ENCODE measurements at regions not wholly inside any gene's neighbourhood (a gene's known extent, or its start where the extent isn't known, plus 50 kb on each side); places are given as distances from the start of the nearest gene placed in this dataset.
A peak's percentile ranks its signal among the peaks of the same experiment; 100 is the strongest.

DNA sequence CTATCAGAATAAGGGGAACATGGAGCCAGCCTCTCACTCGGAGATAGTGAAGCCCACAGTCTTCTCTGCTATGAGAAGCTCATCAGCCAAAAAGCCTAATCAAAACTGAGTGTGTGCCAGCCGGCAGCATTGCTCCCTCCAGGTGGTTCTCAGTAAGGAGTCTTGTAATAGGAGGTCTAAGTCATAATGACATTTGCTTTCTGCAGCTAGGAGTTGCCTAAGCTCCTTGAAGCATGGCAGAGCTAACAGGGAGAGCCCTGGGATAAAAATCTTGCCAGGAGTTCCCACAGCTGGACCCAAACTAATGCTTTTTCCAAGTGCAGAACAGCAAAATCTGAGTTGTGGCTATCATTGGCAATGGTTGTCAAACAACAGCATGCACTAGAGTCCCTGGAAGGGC lies 245.2 kb downstream of the SPATA18 start:
- Histone ChIP-seq H3K56ac (ENCODE audit: low read length) (no peak overlapping the region), H4K5ac (ENCODE audit: low read length) (no peak overlapping the region), H2BK5ac (ENCODE audit: low read length) (no peak overlapping the region), H3K36me3 (ENCODE audit: control insufficient read depth, insufficient read depth, low read length) (no peaks in the 10 kb centered on the region), H3K27me3 (ENCODE audit: insufficient read depth, low read length, poor library complexity) (no peaks in the 10 kb centered on the region), H3K27ac (ENCODE audit: low read depth, low read length) (no peak overlapping the region), H2BK15ac (replicated peaks; ENCODE audit: low read depth) (no peak overlapping the region), H3K79me2 (ENCODE audit: control insufficient read depth, insufficient read depth, low read length) (no peaks in the 10 kb centered on the region), H3K9ac (ENCODE audit: low read length) (no peak overlapping the region), H3K23ac (ENCODE audit: low read length) (no peak overlapping the region), H3K4me2 (ENCODE audit: low read length) (no peak overlapping the region), H2AK5ac (ENCODE audit: low read length) (no peak overlapping the region), H3K18ac (ENCODE audit: low read length) (no peak overlapping the region), H3K4me3 (ENCODE audit: low read length) (no peak overlapping the region), H3K79me1 (ENCODE audit: low read length) (no peaks in the 10 kb centered on the region), H3K4ac (ENCODE audit: low read depth, low read length) (no peak overlapping the region), H3K4me1 (ENCODE audit: control insufficient read depth, low read depth, low read length) (no peaks in the 10 kb centered on the region), H2BK120ac (ENCODE audit: low read depth, low read length) (no peak overlapping the region), H4K8ac (ENCODE audit: low read depth, low read length) (no peak overlapping the region)
- no CpG with 5 or more reads among the region's 2 CpGs for WGBS (ENCODE audit: extremely low coverage, insufficient coverage, low lambda C conversion rate)
- no peak for DNase-seq

DNA sequence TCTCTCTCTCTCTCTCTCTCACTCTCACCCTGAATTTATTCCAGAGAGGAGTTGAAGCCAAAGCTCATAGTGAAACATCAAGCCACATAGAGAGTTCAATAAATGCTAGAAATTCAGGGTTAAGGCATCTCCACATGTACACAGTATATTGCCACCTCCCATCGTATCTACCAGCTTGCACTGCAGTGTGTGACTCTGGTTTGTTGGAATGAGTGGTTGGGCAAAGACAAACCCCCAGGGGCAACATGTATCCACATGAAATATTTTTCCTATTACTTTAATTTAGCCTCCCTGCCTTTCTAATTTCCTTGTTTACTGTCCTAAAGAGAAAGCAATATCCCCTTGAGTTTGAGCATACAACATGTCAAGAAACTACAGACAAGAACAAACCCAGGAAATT lies 247.3 kb downstream of the SPATA18 start:
- no peaks in the 10 kb centered on the region for H3K36me3 ChIP-seq (ENCODE audit: control insufficient read depth, insufficient read depth, low read length)
- H3K18ac ChIP-seq (ENCODE audit: low read length), result no peak overlapping the region
- no peak overlapping the region for H3K56ac ChIP-seq (ENCODE audit: low read length)
- H3K27me3 ChIP-seq (ENCODE audit: insufficient read depth, low read length, poor library complexity), result no peaks in the 10 kb centered on the region
- H3K23ac ChIP-seq (ENCODE audit: low read length), result no peak overlapping the region
- no peak for DNase-seq
- no peak overlapping the region for H3K4ac ChIP-seq (ENCODE audit: low read depth, low read length)
- H3K27ac ChIP-seq (ENCODE audit: low read depth, low read length), result no peak overlapping the region
- no peak overlapping the region for H2BK5ac ChIP-seq (ENCODE audit: low read length)
- H3K9ac ChIP-seq (ENCODE audit: low read length), result no peak overlapping the region
- H4K5ac ChIP-seq (ENCODE audit: low read length), result no peak overlapping the region
- no peaks in the 10 kb centered on the region for H3K79me2 ChIP-seq (ENCODE audit: control insufficient read depth, insufficient read depth, low read length)
- no peak overlapping the region for H3K4me2 ChIP-seq (ENCODE audit: low read length)
- no peak overlapping the region for H3K4me3 ChIP-seq (ENCODE audit: low read length)
- H4K8ac ChIP-seq (ENCODE audit: low read depth, low read length), result no peak overlapping the region
- H2BK15ac ChIP-seq (replicated peaks; ENCODE audit: low read depth), result no peak overlapping the region
- no peaks in the 10 kb centered on the region for H3K4me1 ChIP-seq (ENCODE audit: control insufficient read depth, low read depth, low read length)
- no peak overlapping the region for H2AK5ac ChIP-seq (ENCODE audit: low read length)
- no peaks in the 10 kb centered on the region for H3K79me1 ChIP-seq (ENCODE audit: low read length)
- H2BK120ac ChIP-seq (ENCODE audit: low read depth, low read length), result no peak overlapping the region
- WGBS (ENCODE audit: extremely low coverage, insufficient coverage, low lambda C conversion rate), result no CpG with 5 or more reads among the region's 1 CpG

DNA sequence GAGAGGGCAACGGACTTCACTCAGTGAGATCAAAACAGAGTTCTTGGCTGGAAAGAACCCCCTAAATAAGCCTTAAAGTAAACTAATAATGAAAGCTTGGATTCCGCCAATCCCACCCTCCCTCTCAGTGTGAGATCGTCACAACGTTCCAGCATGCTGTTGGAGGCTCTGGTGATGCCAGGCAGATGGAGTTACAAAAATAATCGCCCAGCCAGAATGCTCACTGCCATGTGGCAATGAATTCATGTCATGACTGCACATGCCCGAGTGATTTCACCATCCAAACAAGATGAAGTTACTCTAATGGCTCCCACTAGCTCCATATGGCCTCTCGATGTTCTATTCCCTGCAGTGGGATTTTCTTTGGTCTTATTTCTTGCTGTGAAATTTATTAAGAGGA lies 248.0 kb downstream of the SPATA18 start:
- no peak overlapping the region for H3K4me2 ChIP-seq (ENCODE audit: low read length)
- DNase-seq, result no peak
- H3K79me2 ChIP-seq (ENCODE audit: control insufficient read depth, insufficient read depth, low read length), result no peaks in the 10 kb centered on the region
- no peak overlapping the region for H2BK120ac ChIP-seq (ENCODE audit: low read depth, low read length)
- H3K79me1 ChIP-seq (ENCODE audit: low read length), result no peaks in the 10 kb centered on the region
- no peak overlapping the region for H2BK5ac ChIP-seq (ENCODE audit: low read length)
- H4K8ac ChIP-seq (ENCODE audit: low read depth, low read length), result no peak overlapping the region
- no peaks in the 10 kb centered on the region for H3K36me3 ChIP-seq (ENCODE audit: control insufficient read depth, insufficient read depth, low read length)
- no peak overlapping the region for H3K4me3 ChIP-seq (ENCODE audit: low read length)
- H2AK5ac ChIP-seq (ENCODE audit: low read length), result no peak overlapping the region
- H4K5ac ChIP-seq (ENCODE audit: low read length), result no peak overlapping the region
- no peak overlapping the region for H2BK15ac ChIP-seq (replicated peaks; ENCODE audit: low read depth)
- H3K56ac ChIP-seq (ENCODE audit: low read length), result no peak overlapping the region
- H3K27ac ChIP-seq (ENCODE audit: low read depth, low read length), result no peak overlapping the region
- H3K18ac ChIP-seq (ENCODE audit: low read length), result no peak overlapping the region
- no CpG with 5 or more reads among the region's 7 CpGs for WGBS (ENCODE audit: extremely low coverage, insufficient coverage, low lambda C conversion rate)
- H3K4ac ChIP-seq (ENCODE audit: low read depth, low read length), result no peak overlapping the region
- H3K23ac ChIP-seq (ENCODE audit: low read length), result no peak overlapping the region
- H3K9ac ChIP-seq (ENCODE audit: low read length), result no peak overlapping the region
- no peaks in the 10 kb centered on the region for H3K4me1 ChIP-seq (ENCODE audit: control insufficient read depth, low read depth, low read length)
- no peaks in the 10 kb centered on the region for H3K27me3 ChIP-seq (ENCODE audit: insufficient read depth, low read length, poor library complexity)

DNA sequence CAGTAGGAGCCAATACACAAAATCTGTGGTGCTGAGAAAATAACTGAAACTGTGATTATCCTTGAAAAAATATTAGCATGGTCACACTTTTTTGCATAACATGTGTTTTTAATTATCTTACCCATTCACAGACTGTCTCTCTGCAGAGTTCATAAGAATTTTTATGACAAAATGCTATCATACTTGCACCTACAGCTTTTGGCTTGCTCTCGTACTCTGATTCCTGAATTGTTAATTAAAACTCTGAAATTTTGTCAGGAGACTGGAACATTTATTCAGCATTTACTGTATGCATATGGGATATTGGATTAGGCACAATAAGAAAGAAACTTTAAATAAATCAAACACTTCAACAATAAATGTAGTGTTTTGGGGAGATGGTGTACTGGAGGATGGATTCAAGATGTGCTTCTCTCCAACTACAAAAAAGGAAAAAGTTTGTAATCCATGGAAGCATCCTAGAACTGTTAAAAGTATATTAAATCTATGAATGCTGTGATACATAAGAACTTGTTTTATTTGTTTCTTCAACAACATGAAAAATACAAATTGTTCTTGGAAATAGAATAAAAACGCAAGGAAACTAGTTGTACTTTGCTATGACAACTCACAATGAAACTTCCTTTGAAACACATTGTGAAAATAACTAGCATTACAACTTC lies 260.5 kb downstream of the SPATA18 start:
- no CpG with 5 or more reads among the region's 2 CpGs for WGBS (ENCODE audit: extremely low coverage, insufficient coverage, low lambda C conversion rate)
- H3K4me3 ChIP-seq (ENCODE audit: low read length), result no peak overlapping the region

DNA sequence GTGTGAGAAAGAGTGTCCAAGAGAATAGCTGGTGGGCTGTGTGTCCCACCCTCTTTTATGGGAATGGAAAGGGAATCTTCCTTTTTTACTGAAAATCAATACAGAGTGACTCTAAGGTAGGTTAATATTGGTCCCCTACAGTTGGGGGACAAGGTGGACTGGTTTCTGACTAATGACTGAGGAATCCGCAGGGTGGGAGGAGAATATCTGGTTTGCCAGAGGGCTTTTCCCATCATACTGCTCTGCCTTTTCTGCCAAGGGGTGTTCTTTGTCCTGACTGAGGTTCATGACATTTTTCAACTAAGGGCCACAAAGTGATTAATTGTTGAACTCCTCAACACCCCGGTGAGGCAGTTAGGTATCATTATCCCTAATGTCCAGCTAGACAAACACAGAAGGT lies 261.6 kb downstream of the SPATA18 start:
- H3K27ac ChIP-seq (ENCODE audit: low read depth, low read length), result no peak overlapping the region
- no peak overlapping the region for H3K18ac ChIP-seq (ENCODE audit: low read length)
- no peak overlapping the region for H2BK15ac ChIP-seq (replicated peaks; ENCODE audit: low read depth)
- H2BK5ac ChIP-seq (ENCODE audit: low read length), result no peak overlapping the region
- H2AK5ac ChIP-seq (ENCODE audit: low read length), result no peak overlapping the region
- peak; percentile 75 for DNase-seq
- H4K8ac ChIP-seq (ENCODE audit: low read depth, low read length), result no peak overlapping the region
- no peak overlapping the region for H3K4ac ChIP-seq (ENCODE audit: low read depth, low read length)
- H3K36me3 ChIP-seq (ENCODE audit: control insufficient read depth, insufficient read depth, low read length), result no peaks in the 10 kb centered on the region
- no peak overlapping the region for H3K23ac ChIP-seq (ENCODE audit: low read length)
- no peaks in the 10 kb centered on the region for H3K79me2 ChIP-seq (ENCODE audit: control insufficient read depth, insufficient read depth, low read length)
- no peak overlapping the region for H3K4me2 ChIP-seq (ENCODE audit: low read length)
- H3K27me3 ChIP-seq (ENCODE audit: insufficient read depth, low read length, poor library complexity), result no peaks in the 10 kb centered on the region
- no peak overlapping the region for H3K4me3 ChIP-seq (ENCODE audit: low read length)
- H3K4me1 ChIP-seq (ENCODE audit: control insufficient read depth, low read depth, low read length), result peaks cover 5% of the 10 kb centered on the region
- H3K79me1 ChIP-seq (ENCODE audit: low read length), result no peaks in the 10 kb centered on the region
- no peak overlapping the region for H3K9ac ChIP-seq (ENCODE audit: low read length)
- WGBS (ENCODE audit: extremely low coverage, insufficient coverage, low lambda C conversion rate), result no CpG with 5 or more reads among the region's 2 CpGs
- no peak overlapping the region for H4K5ac ChIP-seq (ENCODE audit: low read length)
- H2BK120ac ChIP-seq (ENCODE audit: low read depth, low read length), result no peak overlapping the region
- H3K56ac ChIP-seq (ENCODE audit: low read length), result peak overlapping the region; percentile 54

More for the DNA sequence above, 260.5 kb downstream of the SPATA18 start:
- no peak overlapping the region for H2BK15ac ChIP-seq (replicated peaks; ENCODE audit: low read depth)
- no peak overlapping the region for H4K5ac ChIP-seq (ENCODE audit: low read length)
- H3K79me2 ChIP-seq (ENCODE audit: control insufficient read depth, insufficient read depth, low read length), result no peaks in the 10 kb centered on the region
- no peak overlapping the region for H2BK120ac ChIP-seq (ENCODE audit: low read depth, low read length)
- H3K56ac ChIP-seq (ENCODE audit: low read length), result no peak overlapping the region
- H3K27ac ChIP-seq (ENCODE audit: low read depth, low read length), result no peak overlapping the region
- no peak overlapping the region for H3K9ac ChIP-seq (ENCODE audit: low read length)
- no peak for DNase-seq
- peaks cover 5% of the 10 kb centered on the region for H3K4me1 ChIP-seq (ENCODE audit: control insufficient read depth, low read depth, low read length)
- H3K4ac ChIP-seq (ENCODE audit: low read depth, low read length), result no peak overlapping the region
- H3K18ac ChIP-seq (ENCODE audit: low read length), result no peak overlapping the region
- no peak overlapping the region for H2BK5ac ChIP-seq (ENCODE audit: low read length)
- H3K27me3 ChIP-seq (ENCODE audit: insufficient read depth, low read length, poor library complexity), result no peaks in the 10 kb centered on the region
- no peak overlapping the region for H3K4me2 ChIP-seq (ENCODE audit: low read length)
- H4K8ac ChIP-seq (ENCODE audit: low read depth, low read length), result no peak overlapping the region
- H3K79me1 ChIP-seq (ENCODE audit: low read length), result no peaks in the 10 kb centered on the region
- no peaks in the 10 kb centered on the region for H3K36me3 ChIP-seq (ENCODE audit: control insufficient read depth, insufficient read depth, low read length)
- H2AK5ac ChIP-seq (ENCODE audit: low read length), result no peak overlapping the region
- H3K23ac ChIP-seq (ENCODE audit: low read length), result no peak overlapping the region

DNA sequence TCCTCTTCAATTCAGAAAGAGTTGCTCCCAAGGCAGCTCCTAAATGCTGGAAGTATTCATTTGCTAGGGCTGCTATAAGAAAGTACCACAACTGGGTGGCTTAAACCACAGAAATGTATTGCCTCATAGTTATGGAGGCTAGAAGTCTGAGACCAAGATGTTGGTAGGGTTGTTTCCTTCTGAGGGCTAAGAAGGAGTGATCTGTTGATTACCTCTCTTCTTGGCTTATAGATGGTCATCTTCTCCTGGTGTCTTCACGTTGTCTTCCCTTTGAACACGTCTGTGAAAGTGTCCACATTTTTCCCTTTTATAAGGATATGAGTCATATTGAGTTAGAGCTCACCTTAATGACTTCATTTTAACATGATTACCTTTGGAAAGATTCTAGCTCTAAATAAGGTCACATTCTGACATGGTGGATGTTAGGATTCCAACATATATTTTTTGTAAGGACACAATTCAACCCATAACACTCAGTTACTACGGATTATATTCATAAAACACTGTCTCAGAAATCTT lies 266.3 kb downstream of the SPATA18 start:
- no peak overlapping the region for H3K9ac ChIP-seq (ENCODE audit: low read length)
- H3K27me3 ChIP-seq (ENCODE audit: insufficient read depth, low read length, poor library complexity), result no peaks in the 10 kb centered on the region
- H4K8ac ChIP-seq (ENCODE audit: low read depth, low read length), result no peak overlapping the region
- no peak overlapping the region for H2BK120ac ChIP-seq (ENCODE audit: low read depth, low read length)
- H3K23ac ChIP-seq (ENCODE audit: low read length), result no peak overlapping the region
- H3K79me1 ChIP-seq (ENCODE audit: low read length), result no peaks in the 10 kb centered on the region
- no peak overlapping the region for H3K4me3 ChIP-seq (ENCODE audit: low read length)
- no CpG with 5 or more reads among the region's 3 CpGs for WGBS (ENCODE audit: extremely low coverage, insufficient coverage, low lambda C conversion rate)
- no peak overlapping the region for H2BK15ac ChIP-seq (replicated peaks; ENCODE audit: low read depth)
- H3K79me2 ChIP-seq (ENCODE audit: control insufficient read depth, insufficient read depth, low read length), result no peaks in the 10 kb centered on the region
- no peaks in the 10 kb centered on the region for H3K36me3 ChIP-seq (ENCODE audit: control insufficient read depth, insufficient read depth, low read length)
- DNase-seq, result no peak
- no peak overlapping the region for H3K27ac ChIP-seq (ENCODE audit: low read depth, low read length)
- no peak overlapping the region for H2BK5ac ChIP-seq (ENCODE audit: low read length)
- H3K56ac ChIP-seq (ENCODE audit: low read length), result no peak overlapping the region
- no peak overlapping the region for H2AK5ac ChIP-seq (ENCODE audit: low read length)
- H3K4ac ChIP-seq (ENCODE audit: low read depth, low read length), result no peak overlapping the region
- H4K5ac ChIP-seq (ENCODE audit: low read length), result no peak overlapping the region
- peaks cover 5% of the 10 kb centered on the region for H3K4me1 ChIP-seq (ENCODE audit: control insufficient read depth, low read depth, low read length)
- H3K4me2 ChIP-seq (ENCODE audit: low read length), result no peak overlapping the region
- H3K18ac ChIP-seq (ENCODE audit: low read length), result no peak overlapping the region
